SK-N-MC (cell line): ENCODE measurements at regions not wholly inside any gene's neighbourhood (a gene's known extent, or its start where the extent isn't known, plus 50 kb on each side); places are given as distances from the start of the nearest gene placed in this dataset.

ENCODE experiments used
- EZH2 ChIP-seq: fragments of 200-600 bp; sonication (generic); IDR thresholded peaks from one replicate; pipeline ENCODE4 v1.6.1; 2017; ENCODE audit warnings: antibody characterized with exemption
- POLR2AphosphoS5 ChIP-seq: IDR thresholded peaks from 2 replicates; pipeline ENCODE4 v1.6.1; 2012; ENCODE audit warnings: mild to moderate bottlenecking, low read depth, low read length, borderline replicate concordance

GRCh38 chr13:112225429-112226090 is 150.6 kb upstream of the SPACA7 start:
- no peak for TF ChIP-seq POLR2AphosphoS5
- no peak for TF ChIP-seq EZH2
